ENCODE measurements at regions not wholly inside any gene's neighbourhood (a gene's known extent, or its start where the extent isn't known, plus 50 kb on each side); places are given as distances from the start of the nearest gene placed in this dataset.

DNA sequence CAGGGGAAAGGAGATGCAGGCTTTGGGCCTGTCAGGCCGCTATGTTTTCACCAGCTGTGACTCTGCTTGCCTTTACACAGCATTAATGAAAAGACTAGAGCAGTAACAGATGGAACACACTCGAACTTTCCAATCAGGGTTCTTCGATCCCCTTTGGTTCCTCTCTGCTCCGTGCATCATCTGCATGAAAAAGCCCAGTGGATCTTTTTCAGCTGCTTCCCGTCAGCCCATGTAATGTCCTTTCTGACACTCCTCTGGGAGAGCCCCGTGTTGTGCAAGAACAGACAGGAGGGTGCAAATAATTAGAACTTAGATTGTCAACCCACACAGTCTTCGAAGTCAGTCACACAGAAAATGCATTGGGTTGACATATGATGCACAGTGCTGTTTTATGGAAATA, 448.9 kb upstream of the ZNF462 start:
- TF ChIP-seq, protein P1, sequence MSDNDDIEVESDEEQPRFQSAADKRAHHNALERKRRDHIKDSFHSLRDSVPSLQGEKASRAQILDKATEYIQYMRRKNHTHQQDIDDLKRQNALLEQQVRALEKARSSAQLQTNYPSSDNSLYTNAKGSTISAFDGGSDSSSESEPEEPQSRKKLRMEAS (IDR thresholded peaks at IDR 0.05; ENCODE audit: insufficient read depth, insufficient read length): no peak
- TF ChIP-seq FOS (IDR thresholded peaks at IDR 0.05; ENCODE audit: borderline replicate concordance, insufficient read depth, low read length): no peak
- no peak for TF ChIP-seq POLR2A (IDR thresholded peaks at IDR 0.05; ENCODE audit: low read depth, low read length)
- TF ChIP-seq, protein P2, sequence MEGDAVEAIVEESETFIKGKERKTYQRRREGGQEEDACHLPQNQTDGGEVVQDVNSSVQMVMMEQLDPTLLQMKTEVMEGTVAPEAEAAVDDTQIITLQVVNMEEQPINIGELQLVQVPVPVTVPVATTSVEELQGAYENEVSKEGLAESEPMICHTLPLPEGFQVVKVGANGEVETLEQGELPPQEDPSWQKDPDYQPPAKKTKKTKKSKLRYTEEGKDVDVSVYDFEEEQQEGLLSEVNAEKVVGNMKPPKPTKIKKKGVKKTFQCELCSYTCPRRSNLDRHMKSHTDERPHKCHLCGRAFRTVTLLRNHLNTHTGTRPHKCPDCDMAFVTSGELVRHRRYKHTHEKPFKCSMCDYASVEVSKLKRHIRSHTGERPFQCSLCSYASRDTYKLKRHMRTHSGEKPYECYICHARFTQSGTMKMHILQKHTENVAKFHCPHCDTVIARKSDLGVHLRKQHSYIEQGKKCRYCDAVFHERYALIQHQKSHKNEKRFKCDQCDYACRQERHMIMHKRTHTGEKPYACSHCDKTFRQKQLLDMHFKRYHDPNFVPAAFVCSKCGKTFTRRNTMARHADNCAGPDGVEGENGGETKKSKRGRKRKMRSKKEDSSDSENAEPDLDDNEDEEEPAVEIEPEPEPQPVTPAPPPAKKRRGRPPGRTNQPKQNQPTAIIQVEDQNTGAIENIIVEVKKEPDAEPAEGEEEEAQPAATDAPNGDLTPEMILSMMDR (IDR thresholded peaks at IDR 0.05; ENCODE audit: extremely low read depth in 1 of 2, insufficient read depth in 1 of 2, low read depth in 1 of 2, low read length in 2 of 2): no peak
